GM23248 (cell line): ENCODE measurements at regions not wholly inside any gene's neighbourhood (a gene's known extent, or its start where the extent isn't known, plus 50 kb on each side); places are given as distances from the start of the nearest gene placed in this dataset.

ENCODE experiments used
- EZH2 ChIP-seq: fragments of 200-600 bp; sonication (generic); IDR thresholded peaks from 2 replicates; pipeline ENCODE4 v1.6.1; 2018; ENCODE audit warnings: antibody characterized with exemption, mild to moderate bottlenecking; ENCODE audit not compliant: insufficient read depth, poor library complexity, severe bottlenecking
- EZH2phosphoT487 ChIP-seq: fragments of 200-600 bp; sonication (generic); IDR thresholded peaks from 2 replicates; pipeline ENCODE4 v1.6.1; 2018; ENCODE audit warnings: antibody characterized with exemption, moderate library complexity, mild to moderate bottlenecking, low read depth; ENCODE audit not compliant: insufficient read depth

DNA sequence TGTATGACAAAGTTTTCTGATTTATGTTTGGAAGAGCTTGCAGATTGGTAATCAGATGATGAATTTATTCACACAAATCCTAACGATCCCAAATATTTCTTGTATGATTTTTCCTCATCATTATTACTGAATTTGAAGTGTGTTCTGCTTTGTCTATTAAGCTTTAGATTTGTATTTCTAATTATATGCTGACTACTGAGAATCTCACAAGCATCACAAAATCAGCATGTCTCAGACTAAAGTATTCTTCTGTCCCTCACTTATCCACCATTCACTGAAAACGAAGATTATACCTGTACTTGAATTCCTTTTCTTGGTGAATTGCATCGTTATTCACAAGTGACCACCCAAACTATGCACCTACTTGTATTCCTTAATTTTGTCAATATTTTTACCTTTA is 796.3 kb upstream of the MAP3K7 start:
- no peak for TF ChIP-seq EZH2phosphoT487
- TF ChIP-seq EZH2: no peak
